Keratinocyte (primary cell): ENCODE measurements at regions not wholly inside any gene's neighbourhood (a gene's known extent, or its start where the extent isn't known, plus 50 kb on each side); places are given as distances from the start of the nearest gene placed in this dataset.

ENCODE experiments used
- DNase-seq: peaks from one replicate; pipeline ENCODE4 v3.0.0-alpha.2; 2011; ENCODE audit warnings: low read depth, missing footprints, low spot score
- FAIRE-seq: peaks from 2 replicates; lab custom pipeline; 2011; peaks lifted over from hg19 to GRCh38; lab: Jason Lieb, UNC
- H2AFZ ChIP-seq: 2 replicates; pipeline ENCODE4 v1.6.0; 2012; ENCODE audit warnings: low read length, control low read depth, inconsistent platforms; ENCODE audit not compliant: control insufficient read depth
- H3K27ac ChIP-seq: 2 replicates; pipeline ENCODE4 v1.5.1; 2011; ENCODE audit warnings: low read length; ENCODE audit not compliant: control insufficient read depth, insufficient read depth
- H3K27me3 ChIP-seq: 3 replicates; pipeline ENCODE4 v1.6.0; 2011; ENCODE audit warnings: low read length; ENCODE audit not compliant: control insufficient read depth, insufficient read depth; ENCODE audit errors: extremely low read depth
- H3K36me3 ChIP-seq, 2 experiments: 2 replicates in 1 of 2; 3 replicates in 1 of 2; pipeline ENCODE4 v1.5.1; 2011; ENCODE audit warnings: low read length in 2 of 2, mild to moderate bottlenecking in 1 of 2; ENCODE audit not compliant: control insufficient read depth in 2 of 2, insufficient read depth in 2 of 2; ENCODE audit errors: extremely low read depth in 1 of 2
- H3K4me1 ChIP-seq: 3 replicates; pipeline ENCODE4 v1.5.1; 2011; ENCODE audit warnings: low read length; ENCODE audit not compliant: control insufficient read depth, insufficient read depth; ENCODE audit errors: extremely low read depth
- H3K4me2 ChIP-seq: 3 replicates; pipeline ENCODE4 v1.6.0; 2011; ENCODE audit warnings: low read depth, low read length; ENCODE audit not compliant: control insufficient read depth, insufficient read depth; ENCODE audit errors: extremely low read depth
- H3K4me3 ChIP-seq, 3 experiments: fragments of 200-600 bp in 1 of 3; sonication (generic) in 1 of 3; 2 replicates in 2 of 3; 3 replicates in 1 of 3; pipeline ENCODE4 v1.5.1; 2011 to 2016; ENCODE audit warnings: low read length in 3 of 3, mild to moderate bottlenecking in 3 of 3, control low read depth in 2 of 3, inconsistent platforms in 1 of 3, low read depth in 1 of 3, mixed read lengths in 1 of 3, mixed run types in 1 of 3, moderate library complexity in 1 of 3; ENCODE audit not compliant: control insufficient read depth in 2 of 3, insufficient read depth in 2 of 3; ENCODE audit errors: extremely low read depth in 1 of 3
- H3K79me2 ChIP-seq: 2 replicates; pipeline ENCODE4 v1.6.0; 2012; ENCODE audit warnings: low read length; ENCODE audit not compliant: control insufficient read depth, insufficient read depth
- H3K9ac ChIP-seq: 3 replicates; pipeline ENCODE4 v1.6.0; 2011; ENCODE audit warnings: low read length; ENCODE audit not compliant: control insufficient read depth, insufficient read depth; ENCODE audit errors: extremely low read depth
- H3K9me1 ChIP-seq: 3 replicates; pipeline ENCODE4 v1.6.0; 2011; ENCODE audit warnings: low read length; ENCODE audit not compliant: control insufficient read depth, insufficient read depth; ENCODE audit errors: extremely low read depth
- H3K9me3 ChIP-seq: 2 replicates; pipeline ENCODE4 v1.5.1; 2012; ENCODE audit warnings: low read depth, low read length; ENCODE audit not compliant: control insufficient read depth
- H4K20me1 ChIP-seq: 3 replicates; pipeline ENCODE4 v1.6.0; 2011; ENCODE audit warnings: low read length; ENCODE audit not compliant: control insufficient read depth, insufficient read depth; ENCODE audit errors: extremely low read depth
- EZH2 ChIP-seq: IDR thresholded peaks from one replicate; pipeline ENCODE4 v1.6.1; 2012; ENCODE audit warnings: inconsistent platforms, mild to moderate bottlenecking, low read length, moderate library complexity
- dilution Hi-C: fragments of 300-500 bp; cut with MboI; formaldehyde crosslinking; loops from one replicate; pipeline ENCODE4 v1.7.0; 2020; ENCODE audit warnings: low sequenced_read_pairs; ENCODE audit not compliant: extremely low pct_ligation_motif_present
- TF ChIP-seq, protein P1 (sequence below), 3 experiments: IDR thresholded peaks in 1 of 3; conservative IDR thresholded peaks in 1 of 3; optimal IDR thresholded peaks in 1 of 3; 2 replicates in 2 of 3; 3 replicates in 1 of 3; pipeline versions ENCODE3 to v1.5.1; 2011; ENCODE audit warnings: low read length in 3 of 3, mild to moderate bottlenecking in 3 of 3, moderate library complexity in 2 of 3, control low read depth in 1 of 3, inconsistent platforms in 1 of 3; ENCODE audit not compliant: insufficient read depth in 2 of 3; ENCODE audit errors: extremely low read depth in 1 of 3

DNA sequence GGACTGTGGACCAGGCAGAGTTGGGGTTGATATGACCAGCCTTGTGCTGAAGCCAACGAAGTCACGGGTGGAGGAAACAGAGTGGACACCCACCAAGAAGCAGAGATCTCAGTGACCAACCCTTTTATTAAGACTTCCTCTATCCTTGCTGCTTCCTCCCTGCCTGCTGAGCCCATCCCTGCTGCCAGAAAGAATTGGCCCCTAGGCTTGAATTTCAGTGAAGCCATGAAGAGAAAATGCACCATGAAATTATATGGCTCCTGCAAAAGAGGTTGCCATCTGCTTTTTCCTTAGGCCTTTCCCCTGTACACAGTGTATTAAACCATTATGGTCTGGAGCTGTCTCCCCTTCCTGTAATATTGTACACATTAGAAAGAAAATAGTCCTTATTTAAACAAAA, 246.7 kb downstream of the HS3ST3B1 start:
- Histone ChIP-seq H2AFZ (no peak overlapping the region), H3K9me1 (no peaks in the 10 kb centered on the region), H3K9me3 (no peaks in the 10 kb centered on the region), H3K4me3 (no peak overlapping the region), H3K4me1 (no peaks in the 10 kb centered on the region), H3K4me2 (no peak overlapping the region), H3K27me3 (no peaks in the 10 kb centered on the region), H3K36me3 (no peaks in the 10 kb centered on the region), H3K27ac (no peak overlapping the region), H3K9ac (no peak overlapping the region), H3K79me2 (no peaks in the 10 kb centered on the region), H4K20me1 (no peaks in the 10 kb centered on the region)
- dilution Hi-C loops: no loop called here
- TF ChIP-seq EZH2: no peak
- TF ChIP-seq, protein P1, sequence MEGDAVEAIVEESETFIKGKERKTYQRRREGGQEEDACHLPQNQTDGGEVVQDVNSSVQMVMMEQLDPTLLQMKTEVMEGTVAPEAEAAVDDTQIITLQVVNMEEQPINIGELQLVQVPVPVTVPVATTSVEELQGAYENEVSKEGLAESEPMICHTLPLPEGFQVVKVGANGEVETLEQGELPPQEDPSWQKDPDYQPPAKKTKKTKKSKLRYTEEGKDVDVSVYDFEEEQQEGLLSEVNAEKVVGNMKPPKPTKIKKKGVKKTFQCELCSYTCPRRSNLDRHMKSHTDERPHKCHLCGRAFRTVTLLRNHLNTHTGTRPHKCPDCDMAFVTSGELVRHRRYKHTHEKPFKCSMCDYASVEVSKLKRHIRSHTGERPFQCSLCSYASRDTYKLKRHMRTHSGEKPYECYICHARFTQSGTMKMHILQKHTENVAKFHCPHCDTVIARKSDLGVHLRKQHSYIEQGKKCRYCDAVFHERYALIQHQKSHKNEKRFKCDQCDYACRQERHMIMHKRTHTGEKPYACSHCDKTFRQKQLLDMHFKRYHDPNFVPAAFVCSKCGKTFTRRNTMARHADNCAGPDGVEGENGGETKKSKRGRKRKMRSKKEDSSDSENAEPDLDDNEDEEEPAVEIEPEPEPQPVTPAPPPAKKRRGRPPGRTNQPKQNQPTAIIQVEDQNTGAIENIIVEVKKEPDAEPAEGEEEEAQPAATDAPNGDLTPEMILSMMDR (optimal IDR thresholded peaks at IDR 0.05 in 1 of 3, IDR thresholded peaks at IDR 0.05 in 1 of 3, conservative IDR thresholded peaks at IDR 0.05 in 1 of 3; ENCODE audit: extremely low read depth in 1 of 3, insufficient read depth in 2 of 3, low read length in 3 of 3): no peak
- FAIRE-seq (no peak), DNase-seq (no peak)

DNA sequence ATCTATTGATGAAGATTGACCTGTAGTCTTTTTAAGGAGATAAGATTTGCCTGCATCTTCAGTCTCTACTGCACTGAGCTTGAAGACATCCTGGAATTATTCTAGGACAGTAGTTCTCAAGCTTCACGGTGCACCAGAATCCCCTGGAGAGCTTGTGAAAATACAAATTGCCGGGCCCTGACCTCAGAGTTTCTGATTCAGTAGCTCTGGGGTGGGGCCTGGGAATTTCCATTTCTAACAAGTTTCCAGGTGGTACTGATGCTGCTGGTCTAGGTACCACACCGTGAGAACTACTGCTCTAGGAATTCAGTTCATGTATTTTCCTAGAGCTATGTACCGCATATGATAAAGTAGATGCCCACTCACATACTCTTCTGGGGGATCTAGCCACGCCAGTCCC, 246.1 kb downstream of the HS3ST3B1 start:
- no peaks in the 10 kb centered on the region for H3K36me3 ChIP-seq
- no peak overlapping the region for H3K4me3 ChIP-seq
- H3K9me1 ChIP-seq: no peaks in the 10 kb centered on the region
- no peak for TF ChIP-seq EZH2
- TF ChIP-seq, protein P1 (optimal IDR thresholded peaks at IDR 0.05 in 1 of 3, IDR thresholded peaks at IDR 0.05 in 1 of 3, conservative IDR thresholded peaks at IDR 0.05 in 1 of 3; ENCODE audit: extremely low read depth in 1 of 3, insufficient read depth in 2 of 3, low read length in 3 of 3): no peak
- H3K4me1 ChIP-seq: no peaks in the 10 kb centered on the region
- H3K27ac ChIP-seq: no peak overlapping the region
- no peak overlapping the region for H3K4me2 ChIP-seq
- no peaks in the 10 kb centered on the region for H4K20me1 ChIP-seq
- FAIRE-seq: no peak
- no peaks in the 10 kb centered on the region for H3K79me2 ChIP-seq
- no peaks in the 10 kb centered on the region for H3K27me3 ChIP-seq
- dilution Hi-C loops: no loop called here
- DNase-seq: no peak
- no peak overlapping the region for H3K9ac ChIP-seq
- H2AFZ ChIP-seq: no peak overlapping the region
- H3K9me3 ChIP-seq: no peaks in the 10 kb centered on the region
